GM12878 (cell line): ENCODE measurements at regions not wholly inside any gene's neighbourhood (a gene's known extent, or its start where the extent isn't known, plus 50 kb on each side); places are given as distances from the start of the nearest gene placed in this dataset.

ENCODE experiments used
- ATAC-seq: fragments of 200-7000 bp; cut with Tn5 transposase; 3 replicates; pipeline ENCODE4 v1.9.1; 2020; ENCODE audit warnings: mild to moderate bottlenecking, moderate library complexity
- BruUV-seq: library from RNA; stranded (reverse); fragments of 400-500 nt; replicated peaks from 2 replicates; lab custom pipeline; 2021; lab: Mats Ljungman, UMichigan
- CTCF ChIA-PET: fragments of 300-600 bp; sonication (Branson Sonifier 250); formaldehyde crosslinking; extraction: SDS; loops from one replicate; lab custom pipeline; 2021; ENCODE audit warnings: inconsistent platforms; lab: Yijun Ruan, JAX
- POLR2A ChIA-PET: fragments of 350-600 bp; formaldehyde crosslinking; extraction: SDS; loops from one replicate; lab custom pipeline; 2021; ENCODE audit warnings: inconsistent platforms; lab: Charles Lee
- RAD21 ChIA-PET: fragments of 300-600 bp; sonication (Branson Sonifier 250); formaldehyde crosslinking; loops from one replicate; lab custom pipeline; 2023; ENCODE audit warnings: antibody characterized with exemption; ENCODE audit not compliant: unreplicated experiment; lab: Charles Lee
- SMC1A ChIA-PET: fragments of 300-600 bp; sonication (Branson Sonifier 250); formaldehyde crosslinking; loops from one replicate; lab custom pipeline; 2023; ENCODE audit not compliant: unreplicated experiment, uncharacterized antibody; lab: Charles Lee
- DNase-seq: peaks from one replicate; pipeline ENCODE4 v3.0.0-alpha.2; 2011; ENCODE audit warnings: low read depth, low spot score
- FAIRE-seq: peaks from 3 replicates; lab custom pipeline; 2011; peaks lifted over from hg19 to GRCh38; lab: Jason Lieb, UNC
- H2AFZ ChIP-seq: 2 replicates; pipeline ENCODE4 v1.6.0; 2011; ENCODE audit warnings: low read depth, low read length, control low read depth; ENCODE audit not compliant: control insufficient read depth
- H3K27ac ChIP-seq: 2 replicates; pipeline ENCODE4 v1.5.1; 2011; ENCODE audit warnings: control low read depth; ENCODE audit not compliant: control insufficient read depth, insufficient read depth
- H3K27me3 ChIP-seq, 2 experiments: replicated peaks in 1 of 2; 2 replicates each; pipeline versions ENCODE4 v1.6.0 to v1.6.1; 2011; ENCODE audit warnings: low read length in 1 of 2; ENCODE audit not compliant: control insufficient read depth in 2 of 2, insufficient read depth in 2 of 2
- H3K36me3 ChIP-seq, 2 experiments: 2 replicates each; pipeline ENCODE4 v1.5.1; 2011; ENCODE audit warnings: low read length in 1 of 2; ENCODE audit not compliant: control insufficient read depth in 2 of 2, insufficient read depth in 2 of 2
- H3K4me1 ChIP-seq: 2 replicates; pipeline ENCODE4 v1.6.1; 2011; ENCODE audit warnings: mild to moderate bottlenecking, low read length, moderate library complexity, mixed read lengths; ENCODE audit not compliant: control insufficient read depth, insufficient read depth
- H3K4me2 ChIP-seq: 2 replicates; pipeline ENCODE4 v1.6.0; 2011; ENCODE audit warnings: control low read depth; ENCODE audit not compliant: control insufficient read depth, insufficient read depth
- H3K4me3 ChIP-seq: fragments of 200-600 bp; sonication (generic); 2 replicates; pipeline ENCODE4 v1.5.1; 2016
- H3K79me2 ChIP-seq: 2 replicates; pipeline ENCODE4 v1.6.0; 2011; ENCODE audit warnings: low read length; ENCODE audit not compliant: control insufficient read depth, insufficient read depth
- H3K9ac ChIP-seq: 2 replicates; pipeline ENCODE4 v1.8.0; 2011; ENCODE audit warnings: low read length, control low read depth, mixed read lengths; ENCODE audit not compliant: control insufficient read depth, insufficient read depth
- H3K9me3 ChIP-seq: replicated peaks from 3 replicates; pipeline ENCODE4 v1.5.1; 2011; ENCODE audit warnings: mild to moderate bottlenecking, low read length; ENCODE audit not compliant: control insufficient read depth, insufficient read depth
- H4K20me1 ChIP-seq: 2 replicates; pipeline ENCODE4 v1.6.0; 2011; ENCODE audit not compliant: control insufficient read depth, insufficient read depth
- PAX8 ChIP-seq: fragments of 450-650 bp; IDR thresholded peaks from 2 replicates; pipeline ENCODE4 v1.6.1; 2017; ENCODE audit warnings: mild to moderate bottlenecking, moderate library complexity
- SP1 ChIP-seq: IDR thresholded peaks from one replicate; pipeline ENCODE4 v1.6.1; 2011; ENCODE audit warnings: low read depth, low read length
- TAF1 ChIP-seq: IDR thresholded peaks from 2 replicates; pipeline ENCODE4 v1.6.1; 2011; ENCODE audit warnings: mild to moderate bottlenecking, low read depth, low read length, borderline replicate concordance
- TARDBP ChIP-seq: IDR thresholded peaks from 2 replicates; pipeline ENCODE4 v1.6.1; 2016; ENCODE audit warnings: borderline replicate concordance
- WGBS: methylation state at CpG from one replicate; pipeline ENCODE4 v1.1.6; 2016; ENCODE audit warnings: low lambda C conversion rate; ENCODE audit not compliant: insufficient replicate concordance, insufficient coverage; ENCODE audit errors: missing lambda C conversion rate; 5-methylcytosine and 5-hydroxymethylcytosine counted together
- in situ Hi-C: fragments of 300-500 bp; cut with MboI; formaldehyde crosslinking; loops from 9 replicates; pipeline ENCODE4 v1.14.3; 2018; ENCODE audit warnings: mixed read lengths
- intact Hi-C: fragments of 100-400 bp; cut with micrococcal nuclease; formaldehyde crosslinking; loops from one replicate; pipeline ENCODE4 v1.14.2; 2022; ENCODE audit not compliant: unreplicated experiment
- TF ChIP-seq, protein P1 (sequence below): IDR thresholded peaks from 2 replicates; pipeline ENCODE4 v1.6.1; 2012; ENCODE audit warnings: improper control_type of control experiment, low read depth, low read length; ENCODE audit not compliant: insufficient replicate concordance
- TF ChIP-seq, protein P2 (sequence below): fragments of 450-650 bp; IDR thresholded peaks from 2 replicates; pipeline ENCODE4 v1.6.1; 2016; ENCODE audit warnings: mild to moderate bottlenecking, moderate library complexity, borderline replicate concordance
- TF ChIP-seq, protein P3 (sequence below): fragments of 450-650 bp; IDR thresholded peaks from 2 replicates; pipeline ENCODE4 v1.6.1; 2017; ENCODE audit warnings: antibody characterized with exemption, mild to moderate bottlenecking, moderate library complexity

DNA sequence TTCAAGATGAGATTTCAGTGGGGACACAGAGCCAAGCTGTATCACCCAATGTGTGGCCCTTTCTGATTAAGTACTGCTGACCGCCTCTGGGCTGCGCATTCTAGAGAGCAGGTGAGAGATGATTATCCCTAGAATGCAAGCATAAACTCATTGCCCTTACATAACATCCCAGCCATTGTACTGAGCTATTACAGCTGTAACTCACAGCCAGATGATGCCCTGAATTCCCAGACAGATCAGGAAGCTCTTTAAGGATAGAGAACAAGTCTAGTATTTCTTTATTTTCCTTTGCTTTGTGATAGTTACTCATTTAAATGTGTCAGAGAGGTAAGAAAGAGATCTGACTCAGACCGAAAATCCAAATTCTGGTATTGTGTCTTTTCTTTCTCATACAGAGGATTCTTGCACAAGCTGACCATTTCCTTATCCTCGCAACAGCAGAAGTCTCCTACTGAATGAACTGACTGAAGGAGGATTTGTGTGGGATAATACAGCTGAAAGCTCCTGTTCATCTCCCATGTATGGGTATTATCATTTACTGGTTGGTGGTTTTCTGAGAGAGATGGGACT, 58.4 kb downstream of the ZNF22 start (continued):
- TF ChIP-seq, protein P1, sequence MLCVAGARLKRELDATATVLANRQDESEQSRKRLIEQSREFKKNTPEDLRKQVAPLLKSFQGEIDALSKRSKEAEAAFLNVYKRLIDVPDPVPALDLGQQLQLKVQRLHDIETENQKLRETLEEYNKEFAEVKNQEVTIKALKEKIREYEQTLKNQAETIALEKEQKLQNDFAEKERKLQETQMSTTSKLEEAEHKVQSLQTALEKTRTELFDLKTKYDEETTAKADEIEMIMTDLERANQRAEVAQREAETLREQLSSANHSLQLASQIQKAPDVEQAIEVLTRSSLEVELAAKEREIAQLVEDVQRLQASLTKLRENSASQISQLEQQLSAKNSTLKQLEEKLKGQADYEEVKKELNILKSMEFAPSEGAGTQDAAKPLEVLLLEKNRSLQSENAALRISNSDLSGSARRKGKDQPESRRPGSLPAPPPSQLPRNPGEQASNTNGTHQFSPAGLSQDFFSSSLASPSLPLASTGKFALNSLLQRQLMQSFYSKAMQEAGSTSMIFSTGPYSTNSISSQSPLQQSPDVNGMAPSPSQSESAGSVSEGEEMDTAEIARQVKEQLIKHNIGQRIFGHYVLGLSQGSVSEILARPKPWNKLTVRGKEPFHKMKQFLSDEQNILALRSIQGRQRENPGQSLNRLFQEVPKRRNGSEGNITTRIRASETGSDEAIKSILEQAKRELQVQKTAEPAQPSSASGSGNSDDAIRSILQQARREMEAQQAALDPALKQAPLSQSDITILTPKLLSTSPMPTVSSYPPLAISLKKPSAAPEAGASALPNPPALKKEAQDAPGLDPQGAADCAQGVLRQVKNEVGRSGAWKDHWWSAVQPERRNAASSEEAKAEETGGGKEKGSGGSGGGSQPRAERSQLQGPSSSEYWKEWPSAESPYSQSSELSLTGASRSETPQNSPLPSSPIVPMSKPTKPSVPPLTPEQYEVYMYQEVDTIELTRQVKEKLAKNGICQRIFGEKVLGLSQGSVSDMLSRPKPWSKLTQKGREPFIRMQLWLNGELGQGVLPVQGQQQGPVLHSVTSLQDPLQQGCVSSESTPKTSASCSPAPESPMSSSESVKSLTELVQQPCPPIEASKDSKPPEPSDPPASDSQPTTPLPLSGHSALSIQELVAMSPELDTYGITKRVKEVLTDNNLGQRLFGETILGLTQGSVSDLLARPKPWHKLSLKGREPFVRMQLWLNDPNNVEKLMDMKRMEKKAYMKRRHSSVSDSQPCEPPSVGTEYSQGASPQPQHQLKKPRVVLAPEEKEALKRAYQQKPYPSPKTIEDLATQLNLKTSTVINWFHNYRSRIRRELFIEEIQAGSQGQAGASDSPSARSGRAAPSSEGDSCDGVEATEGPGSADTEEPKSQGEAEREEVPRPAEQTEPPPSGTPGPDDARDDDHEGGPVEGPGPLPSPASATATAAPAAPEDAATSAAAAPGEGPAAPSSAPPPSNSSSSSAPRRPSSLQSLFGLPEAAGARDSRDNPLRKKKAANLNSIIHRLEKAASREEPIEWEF: no peak
- TF ChIP-seq PAX8 (no peak), SP1 (no peak), TAF1 (no peak)

DNA sequence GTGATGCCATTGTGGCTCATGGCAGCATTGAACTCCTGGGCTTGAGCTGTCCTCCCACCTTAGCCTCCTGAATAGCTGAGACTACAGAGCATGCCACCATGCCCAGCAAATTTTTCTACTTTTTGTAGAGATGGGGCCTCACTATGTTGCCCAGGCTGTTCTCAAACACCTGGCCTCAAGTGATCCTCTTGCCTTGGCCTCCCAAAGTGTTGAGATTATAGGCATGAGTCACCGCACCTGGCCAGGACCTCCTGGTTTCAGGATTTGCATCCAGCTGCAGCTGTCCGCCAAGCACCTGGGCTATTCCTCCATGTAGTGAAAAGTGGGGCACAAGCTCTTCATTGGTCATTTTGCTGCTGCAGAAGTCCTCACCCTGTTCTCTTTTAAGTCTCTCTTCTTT, 58.9 kb downstream of the ZNF22 start:
- ChIA-PET SMC1A (no interaction called here), RAD21 (interaction anchor here (0.7 kb wide), 1 partner anchor 127 kb away, joined by 3 read pairs; no protein-coding TSS in a partner anchor), POLR2A (no interaction called here), CTCF (no interaction called here)
- no peak overlapping the region for H2AFZ ChIP-seq
- H3K27me3 ChIP-seq: no peaks in the 10 kb centered on the region
- intact Hi-C loops (no loop called here), in situ Hi-C loops (no loop called here)
- H3K9me3 ChIP-seq: no peaks in the 10 kb centered on the region
- H4K20me1 ChIP-seq: no peaks in the 10 kb centered on the region
- FAIRE-seq (no peak), DNase-seq (no peak), ATAC-seq (no peak)
- H3K4me3 ChIP-seq: no peak overlapping the region
- no peaks in the 10 kb centered on the region for H3K4me1 ChIP-seq
- no peak overlapping the region for H3K4me2 ChIP-seq
- no TSS peak for BruUV-seq
- H3K79me2 ChIP-seq: no peaks in the 10 kb centered on the region
- no peak overlapping the region for H3K9ac ChIP-seq
- no peaks in the 10 kb centered on the region for H3K36me3 ChIP-seq
- 90% methylated on average over 2 of the region's 2 CpGs for WGBS
- TF ChIP-seq, protein P2, sequence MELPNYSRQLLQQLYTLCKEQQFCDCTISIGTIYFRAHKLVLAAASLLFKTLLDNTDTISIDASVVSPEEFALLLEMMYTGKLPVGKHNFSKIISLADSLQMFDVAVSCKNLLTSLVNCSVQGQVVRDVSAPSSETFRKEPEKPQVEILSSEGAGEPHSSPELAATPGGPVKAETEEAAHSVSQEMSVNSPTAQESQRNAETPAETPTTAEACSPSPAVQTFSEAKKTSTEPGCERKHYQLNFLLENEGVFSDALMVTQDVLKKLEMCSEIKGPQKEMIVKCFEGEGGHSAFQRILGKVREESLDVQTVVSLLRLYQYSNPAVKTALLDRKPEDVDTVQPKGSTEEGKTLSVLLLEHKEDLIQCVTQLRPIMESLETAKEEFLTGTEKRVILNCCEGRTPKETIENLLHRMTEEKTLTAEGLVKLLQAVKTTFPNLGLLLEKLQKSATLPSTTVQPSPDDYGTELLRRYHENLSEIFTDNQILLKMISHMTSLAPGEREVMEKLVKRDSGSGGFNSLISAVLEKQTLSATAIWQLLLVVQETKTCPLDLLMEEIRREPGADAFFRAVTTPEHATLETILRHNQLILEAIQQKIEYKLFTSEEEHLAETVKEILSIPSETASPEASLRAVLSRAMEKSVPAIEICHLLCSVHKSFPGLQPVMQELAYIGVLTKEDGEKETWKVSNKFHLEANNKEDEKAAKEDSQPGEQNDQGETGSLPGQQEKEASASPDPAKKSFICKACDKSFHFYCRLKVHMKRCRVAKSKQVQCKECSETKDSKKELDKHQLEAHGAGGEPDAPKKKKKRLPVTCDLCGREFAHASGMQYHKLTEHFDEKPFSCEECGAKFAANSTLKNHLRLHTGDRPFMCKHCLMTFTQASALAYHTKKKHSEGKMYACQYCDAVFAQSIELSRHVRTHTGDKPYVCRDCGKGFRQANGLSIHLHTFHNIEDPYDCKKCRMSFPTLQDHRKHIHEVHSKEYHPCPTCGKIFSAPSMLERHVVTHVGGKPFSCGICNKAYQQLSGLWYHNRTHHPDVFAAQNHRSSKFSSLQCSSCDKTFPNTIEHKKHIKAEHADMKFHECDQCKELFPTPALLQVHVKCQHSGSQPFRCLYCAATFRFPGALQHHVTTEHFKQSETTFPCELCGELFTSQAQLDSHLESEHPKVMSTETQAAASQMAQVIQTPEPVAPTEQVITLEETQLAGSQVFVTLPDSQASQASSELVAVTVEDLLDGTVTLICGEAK: no peak
- TF ChIP-seq, protein P3, sequence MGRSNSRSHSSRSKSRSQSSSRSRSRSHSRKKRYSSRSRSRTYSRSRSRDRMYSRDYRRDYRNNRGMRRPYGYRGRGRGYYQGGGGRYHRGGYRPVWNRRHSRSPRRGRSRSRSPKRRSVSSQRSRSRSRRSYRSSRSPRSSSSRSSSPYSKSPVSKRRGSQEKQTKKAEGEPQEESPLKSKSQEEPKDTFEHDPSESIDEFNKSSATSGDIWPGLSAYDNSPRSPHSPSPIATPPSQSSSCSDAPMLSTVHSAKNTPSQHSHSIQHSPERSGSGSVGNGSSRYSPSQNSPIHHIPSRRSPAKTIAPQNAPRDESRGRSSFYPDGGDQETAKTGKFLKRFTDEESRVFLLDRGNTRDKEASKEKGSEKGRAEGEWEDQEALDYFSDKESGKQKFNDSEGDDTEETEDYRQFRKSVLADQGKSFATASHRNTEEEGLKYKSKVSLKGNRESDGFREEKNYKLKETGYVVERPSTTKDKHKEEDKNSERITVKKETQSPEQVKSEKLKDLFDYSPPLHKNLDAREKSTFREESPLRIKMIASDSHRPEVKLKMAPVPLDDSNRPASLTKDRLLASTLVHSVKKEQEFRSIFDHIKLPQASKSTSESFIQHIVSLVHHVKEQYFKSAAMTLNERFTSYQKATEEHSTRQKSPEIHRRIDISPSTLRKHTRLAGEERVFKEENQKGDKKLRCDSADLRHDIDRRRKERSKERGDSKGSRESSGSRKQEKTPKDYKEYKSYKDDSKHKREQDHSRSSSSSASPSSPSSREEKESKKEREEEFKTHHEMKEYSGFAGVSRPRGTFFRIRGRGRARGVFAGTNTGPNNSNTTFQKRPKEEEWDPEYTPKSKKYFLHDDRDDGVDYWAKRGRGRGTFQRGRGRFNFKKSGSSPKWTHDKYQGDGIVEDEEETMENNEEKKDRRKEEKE: no peak
- no peak for TF ChIP-seq TARDBP
- H3K27ac ChIP-seq: no peak overlapping the region
